Spleen (tissue), 11 donors: ENCODE measurements at regions not wholly inside any gene's neighbourhood (a gene's known extent, or its start where the extent isn't known, plus 50 kb on each side); places are given as distances from the start of the nearest gene placed in this dataset.

Source experiments
- DNase-seq: peaks from one replicate; pipeline ENCODE4 v3.0.0-alpha.2; 2020
- H3K27ac ChIP-seq, 8 donors: fragments of 200-600 bp; sonication (generic) in 7 of 8; 1 replicate in 4 of 8; 2 replicates in 4 of 8; pipeline versions ENCODE4 v1.5.0 to v1.8.0; 2016 to 2021; ENCODE audit warnings: inconsistent platforms in 4 of 8, mild to moderate bottlenecking in 4 of 8, moderate library complexity in 1 of 8
- H3K27me3 ChIP-seq, 7 donors: fragments of 200-600 bp; sonication (generic) in 6 of 7; replicated peaks in 1 of 7; 1 replicate in 4 of 7; 2 replicates in 3 of 7; pipeline versions ENCODE4 v1.5.0 to v1.8.0; 2016 to 2021; ENCODE audit warnings: inconsistent platforms in 3 of 7, mild to moderate bottlenecking in 1 of 7
- H3K36me3 ChIP-seq, 6 donors: fragments of 200-600 bp; sonication (generic) in 5 of 6; 1 replicate in 4 of 6; 2 replicates in 2 of 6; pipeline versions ENCODE4 v1.5.0 to v1.8.0; 2016 to 2021; ENCODE audit warnings: inconsistent platforms in 2 of 6
- H3K4me1 ChIP-seq, 6 donors: fragments of 200-600 bp; sonication (generic) in 5 of 6; 1 replicate in 3 of 6; 2 replicates in 3 of 6; pipeline versions ENCODE4 v1.5.0 to v1.8.0; 2016 to 2021; ENCODE audit warnings: inconsistent platforms in 3 of 6
- H3K4me3 ChIP-seq, 8 donors: fragments of 200-600 bp; sonication (generic) in 7 of 8; 1 replicate in 4 of 8; 2 replicates in 4 of 8; pipeline versions ENCODE4 v1.5.0 to v1.8.0; 2016 to 2021; ENCODE audit warnings: inconsistent platforms in 4 of 8, mild to moderate bottlenecking in 4 of 8, moderate library complexity in 2 of 8
- H3K9me3 ChIP-seq, 8 donors: fragments of 200-600 bp; sonication (generic) in 7 of 8; 1 replicate in 4 of 8; 2 replicates in 4 of 8; pipeline versions ENCODE4 v1.5.0 to v1.8.0; 2016 to 2021; ENCODE audit warnings: inconsistent platforms in 4 of 8
- POLR2A ChIP-seq, 3 donors: fragments of 450-650 bp; IDR thresholded peaks; one replicate each; pipeline ENCODE4 v1.5.1; 2017; ENCODE audit warnings: antibody characterized with exemption in 3 of 3, mild to moderate bottlenecking in 1 of 3
- POLR2AphosphoS5 ChIP-seq, 3 donors: sonication (generic); formaldehyde crosslinking; IDR thresholded peaks; one replicate each; pipeline ENCODE4 v1.5.1; 2017; ENCODE audit warnings: antibody characterized with exemption in 3 of 3
- WGBS, 5 donors: extraction: QIAGEN DNeasy Blood & Tissue Kit in 3 of 5; methylation state at CpG; one replicate each; pipeline versions ENCODE4 v1.1.5 to v1.1.7; 2013 to 2018; 5-methylcytosine and 5-hydroxymethylcytosine counted together
- intact Hi-C: fragments of 100-400 bp; cut with DNase I; formaldehyde crosslinking; loops from one replicate; pipeline ENCODE4 v1.15.0; 2023; ENCODE audit warnings: low total_unique reads
- TF ChIP-seq, protein P1 (sequence below), 11 experiments: fragments of 200-600 bp in 7 of 11; fragments of 450-650 bp in 4 of 11; sonication (generic) in 4 of 11; IDR thresholded peaks in 8 of 11; conservative IDR thresholded peaks in 3 of 11; 1 replicate in 7 of 11; 2 replicates in 4 of 11; pipeline versions ENCODE4 v1.4.0 to v1.8.0; 2016 to 2021; ENCODE audit warnings: antibody characterized with exemption in 11 of 11, inconsistent platforms in 4 of 11, mild to moderate bottlenecking in 1 of 11
- donor health status: healthy with polysubstance abuse.
- donor health status: DM: no; HTN: no; CAD: no; lungs with moderate emphysema.
- donor health status: DM: no; HTN: no; CAD: no.
- donor health status: Bipolar disorder and iron deficiency.
- donor health status: healthy.
- donor health status: DM: no; HTN: no; CAD: no.
- donor health status: DM: yes; HTN: yes; CAD: no.

- H3K27me3 ChIP-seq = no peaks in the 10 kb centered on the region
- H3K9me3 ChIP-seq = peaks cover 0 to 4% (median 0%) of the 10 kb centered on the region in 8 donors
- intact Hi-C loops = no loop called here
- no peaks in the 10 kb centered on the region for H3K36me3 ChIP-seq
- H3K4me3 ChIP-seq = no peak overlapping the region
- no peak for TF ChIP-seq POLR2A (IDR thresholded peaks at IDR 0.05)
- TF ChIP-seq, protein P1, sequence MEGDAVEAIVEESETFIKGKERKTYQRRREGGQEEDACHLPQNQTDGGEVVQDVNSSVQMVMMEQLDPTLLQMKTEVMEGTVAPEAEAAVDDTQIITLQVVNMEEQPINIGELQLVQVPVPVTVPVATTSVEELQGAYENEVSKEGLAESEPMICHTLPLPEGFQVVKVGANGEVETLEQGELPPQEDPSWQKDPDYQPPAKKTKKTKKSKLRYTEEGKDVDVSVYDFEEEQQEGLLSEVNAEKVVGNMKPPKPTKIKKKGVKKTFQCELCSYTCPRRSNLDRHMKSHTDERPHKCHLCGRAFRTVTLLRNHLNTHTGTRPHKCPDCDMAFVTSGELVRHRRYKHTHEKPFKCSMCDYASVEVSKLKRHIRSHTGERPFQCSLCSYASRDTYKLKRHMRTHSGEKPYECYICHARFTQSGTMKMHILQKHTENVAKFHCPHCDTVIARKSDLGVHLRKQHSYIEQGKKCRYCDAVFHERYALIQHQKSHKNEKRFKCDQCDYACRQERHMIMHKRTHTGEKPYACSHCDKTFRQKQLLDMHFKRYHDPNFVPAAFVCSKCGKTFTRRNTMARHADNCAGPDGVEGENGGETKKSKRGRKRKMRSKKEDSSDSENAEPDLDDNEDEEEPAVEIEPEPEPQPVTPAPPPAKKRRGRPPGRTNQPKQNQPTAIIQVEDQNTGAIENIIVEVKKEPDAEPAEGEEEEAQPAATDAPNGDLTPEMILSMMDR (IDR thresholded peaks at IDR 0.05 in 8 of 11, conservative IDR thresholded peaks at IDR 0.05 in 3 of 11) = no peak
- TF ChIP-seq POLR2AphosphoS5 (IDR thresholded peaks at IDR 0.05) = no peak
- 78 to 92% (median 85%) methylated on average over 5 of the region's 5 CpGs for WGBS, 5 donors
- DNase-seq = no peak
- no peaks in the 10 kb centered on the region for H3K4me1 ChIP-seq
- H3K27ac ChIP-seq = no peak overlapping the region
These were observed 260.4 kb upstream of the MEIS1 start for GRCh38 chr2:66174491-66174890.

DNA sequence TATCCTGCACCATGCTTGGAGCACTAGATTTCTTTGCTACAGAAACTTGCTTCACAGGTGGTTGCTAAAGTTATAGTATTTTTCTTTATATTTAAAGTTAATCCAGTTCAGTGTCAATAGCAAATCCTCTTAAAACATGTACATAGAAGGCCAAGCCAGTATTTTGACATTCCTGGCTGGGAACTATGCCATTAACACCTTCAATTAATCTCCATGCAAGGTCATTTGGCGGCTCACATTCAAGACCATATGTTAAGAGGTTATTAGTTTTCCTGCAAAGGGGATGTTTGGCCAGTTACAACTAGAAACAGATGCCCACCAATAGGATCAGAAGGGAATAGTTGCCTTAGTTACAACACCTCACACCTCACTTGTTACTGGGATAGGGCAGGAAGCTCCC lies 261.3 kb upstream of the MEIS1 start:
- Histone ChIP-seq H3K36me3 (no peaks in the 10 kb centered on the region), H3K4me1 (no peaks in the 10 kb centered on the region)

DNA sequence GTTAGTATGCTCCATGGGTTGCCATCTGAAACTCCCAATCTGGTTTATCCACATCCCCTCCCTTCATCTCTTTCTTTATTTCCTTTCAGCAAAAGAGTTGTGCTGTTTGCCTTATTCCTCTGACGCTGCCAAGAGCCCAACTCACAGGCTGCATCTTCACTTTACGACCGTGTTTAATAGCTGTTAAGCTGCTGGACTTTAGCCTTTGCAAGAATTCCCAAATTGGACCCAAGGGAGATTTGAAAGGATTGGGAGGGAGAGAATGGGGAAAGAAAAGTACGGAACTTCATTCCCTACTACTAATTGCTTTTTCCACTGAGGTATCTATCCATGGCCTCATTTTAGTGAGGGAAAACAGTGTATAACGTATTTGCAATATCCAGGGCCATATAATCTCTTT lies 263.4 kb upstream of the MEIS1 start:
- TF ChIP-seq POLR2A (IDR thresholded peaks at IDR 0.05) (no peak), POLR2AphosphoS5 (IDR thresholded peaks at IDR 0.05) (no peak)
- TF ChIP-seq, protein P1 (IDR thresholded peaks at IDR 0.05 in 8 of 11, conservative IDR thresholded peaks at IDR 0.05 in 3 of 11) = no peak
- H3K36me3 ChIP-seq = no peaks in the 10 kb centered on the region
- no peak for DNase-seq
- no peak overlapping the region for H3K27ac ChIP-seq
- intact Hi-C loops = no loop called here
- WGBS, 5 donors = 68 to 92% (median 82%) methylated on average over 5 of the region's 5 CpGs
- H3K9me3 ChIP-seq = no peaks in the 10 kb centered on the region
- no peak overlapping the region for H3K4me3 ChIP-seq
- H3K4me1 ChIP-seq = no peaks in the 10 kb centered on the region
- no peaks in the 10 kb centered on the region for H3K27me3 ChIP-seq

More for the DNA sequence above, 261.3 kb upstream of the MEIS1 start:
- WGBS, 5 donors = 72 to 86% (median 78%) methylated on average over 1 of the region's 1 CpG
- Histone ChIP-seq H3K4me3 (no peak overlapping the region), H3K27ac (no peak overlapping the region), H3K9me3 (peaks cover 0 to 4% (median 0%) of the 10 kb centered on the region in 8 donors), H3K27me3 (no peaks in the 10 kb centered on the region)
- DNase-seq = no peak
- TF ChIP-seq POLR2A (IDR thresholded peaks at IDR 0.05) (no peak), POLR2AphosphoS5 (IDR thresholded peaks at IDR 0.05) (no peak)
- TF ChIP-seq, protein P1 (IDR thresholded peaks at IDR 0.05 in 8 of 11, conservative IDR thresholded peaks at IDR 0.05 in 3 of 11) = no peak
- intact Hi-C loops = no loop called here

DNA sequence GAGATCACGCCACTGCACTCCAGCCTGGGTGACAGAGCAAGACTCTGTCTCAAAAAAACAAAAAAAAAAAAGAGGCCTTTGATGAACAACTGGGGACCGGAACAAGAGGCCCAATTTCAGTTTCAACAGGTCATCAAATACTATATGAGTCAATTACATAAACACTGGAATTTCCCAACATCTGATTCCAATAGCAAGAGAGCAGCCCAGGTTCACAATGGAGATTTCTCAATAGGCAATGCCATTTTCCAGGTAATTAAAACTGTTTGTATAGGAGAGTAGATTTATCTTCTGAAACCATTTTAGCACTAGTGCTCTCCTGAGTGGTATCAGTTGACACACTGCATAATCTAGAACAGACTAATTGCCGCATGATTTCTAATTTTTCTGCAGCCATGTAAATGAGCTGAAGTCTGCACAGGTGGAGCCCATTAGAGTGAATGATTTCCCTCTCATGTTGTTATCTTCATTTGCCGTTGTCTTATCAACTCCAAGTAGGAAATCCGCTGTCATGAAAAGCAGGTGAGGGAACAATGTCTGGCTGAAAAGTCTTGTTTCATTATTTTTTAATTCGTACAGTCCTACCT lies 264.1 kb upstream of the MEIS1 start:
- H3K9me3 ChIP-seq = no peaks in the 10 kb centered on the region
- TF ChIP-seq, protein P1 (IDR thresholded peaks at IDR 0.05 in 8 of 11, conservative IDR thresholded peaks at IDR 0.05 in 3 of 11) = no peak
- TF ChIP-seq POLR2AphosphoS5 (IDR thresholded peaks at IDR 0.05) = no peak
- TF ChIP-seq POLR2A (IDR thresholded peaks at IDR 0.05) = no peak
- WGBS, 5 donors = 77 to 85% (median 83%) methylated on average over 6 of the region's 6 CpGs
- no peak overlapping the region for H3K27ac ChIP-seq
- no peaks in the 10 kb centered on the region for H3K4me1 ChIP-seq
- intact Hi-C loops = no loop called here
- no peaks in the 10 kb centered on the region for H3K36me3 ChIP-seq
- H3K27me3 ChIP-seq = no peaks in the 10 kb centered on the region
- no peak overlapping the region for H3K4me3 ChIP-seq
- DNase-seq = no peak
